Inferior parietal cortex (tissue), 1 donor: ENCODE measurements at regions not wholly inside any gene's neighbourhood (a gene's known extent, or its start where the extent isn't known, plus 50 kb on each side); places are given as distances from the start of the nearest gene placed in this dataset.

ENCODE experiments used
- DNase-seq: peaks from one replicate; pipeline ENCODE4 v3.0.0-alpha.2; 2016; ENCODE audit errors: extremely low spot score

DNA sequence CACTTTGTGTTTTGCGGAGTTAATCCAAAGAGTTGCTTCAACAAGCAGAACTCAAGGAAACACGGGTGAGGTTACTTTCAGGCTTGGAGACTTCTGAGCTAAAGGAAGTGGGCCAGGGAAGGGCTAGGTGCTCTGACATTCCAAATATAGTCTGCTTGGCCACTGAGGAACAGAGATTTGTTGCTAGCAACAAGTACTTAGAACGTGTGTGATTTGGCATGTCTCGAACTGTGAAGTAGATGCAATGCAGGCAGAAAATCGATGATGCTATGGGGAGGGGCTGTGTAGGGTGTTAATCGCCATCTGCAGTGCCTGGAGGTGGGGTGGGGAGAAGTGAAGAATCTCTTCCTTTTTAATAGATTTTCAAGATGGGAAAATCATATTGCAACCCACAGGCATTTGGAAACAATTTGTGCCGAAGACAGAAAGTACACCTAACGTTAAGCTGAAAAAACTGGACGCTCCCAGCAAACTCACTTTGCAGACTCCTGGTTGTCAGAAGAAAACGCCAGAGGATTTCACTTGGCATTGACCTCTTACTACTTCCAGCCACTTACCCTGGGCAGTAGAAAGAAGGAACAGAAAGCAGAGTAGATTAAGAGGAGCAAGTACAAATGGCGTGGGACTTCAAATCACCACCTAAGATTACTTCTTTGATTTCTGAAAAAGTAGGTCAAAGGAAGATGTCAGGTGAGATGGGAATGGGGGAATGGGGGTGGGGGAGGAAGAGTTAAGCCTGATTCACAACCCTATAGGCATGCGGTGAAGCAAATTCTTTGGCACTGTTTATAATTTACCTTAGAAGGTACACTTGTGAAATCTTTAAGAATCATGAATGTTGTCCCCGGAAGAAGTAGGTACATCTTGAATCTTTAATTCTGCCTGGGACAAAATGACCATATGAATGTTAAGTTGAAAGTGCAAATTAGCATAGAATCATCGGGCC, 314.1 kb downstream of the CD83 start:
- DNase-seq, result no peak

DNA sequence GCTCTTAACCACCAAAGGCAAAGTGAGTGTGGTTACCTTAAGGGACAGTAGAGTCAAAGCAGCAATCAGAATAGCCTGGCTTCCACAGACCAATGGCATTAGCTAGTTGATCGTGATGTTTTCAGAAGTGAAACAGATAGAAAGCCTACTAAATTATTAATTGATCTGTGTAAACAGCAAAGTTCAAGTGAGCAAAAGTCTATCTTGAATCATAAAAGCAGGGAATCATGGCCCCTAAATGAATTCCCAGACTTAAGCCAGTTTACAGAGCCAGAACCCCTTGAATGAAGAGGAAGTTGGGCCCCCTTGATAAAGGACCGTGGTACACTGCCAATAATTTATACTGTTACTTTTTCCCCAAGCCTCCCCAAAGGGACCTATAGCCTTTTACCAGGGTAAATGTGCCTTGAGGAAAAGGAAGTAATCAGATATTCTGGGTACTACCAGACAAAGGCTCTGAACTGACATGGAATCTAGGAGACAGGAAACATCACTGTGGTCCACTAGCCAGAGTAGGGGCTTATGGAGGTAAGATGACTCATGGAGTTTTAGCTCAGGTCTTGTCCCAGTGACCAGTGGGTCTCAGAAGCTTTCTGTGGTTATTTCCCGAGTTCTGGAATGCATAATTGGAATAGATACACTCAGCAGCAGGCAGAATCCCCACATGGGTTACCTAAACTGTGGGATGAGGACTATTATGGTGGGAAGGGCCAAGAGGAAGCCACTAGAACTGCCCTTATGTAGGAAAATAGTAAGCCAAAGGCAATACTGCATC, 317.5 kb downstream of the CD83 start:
- DNase-seq, result no peak

DNA sequence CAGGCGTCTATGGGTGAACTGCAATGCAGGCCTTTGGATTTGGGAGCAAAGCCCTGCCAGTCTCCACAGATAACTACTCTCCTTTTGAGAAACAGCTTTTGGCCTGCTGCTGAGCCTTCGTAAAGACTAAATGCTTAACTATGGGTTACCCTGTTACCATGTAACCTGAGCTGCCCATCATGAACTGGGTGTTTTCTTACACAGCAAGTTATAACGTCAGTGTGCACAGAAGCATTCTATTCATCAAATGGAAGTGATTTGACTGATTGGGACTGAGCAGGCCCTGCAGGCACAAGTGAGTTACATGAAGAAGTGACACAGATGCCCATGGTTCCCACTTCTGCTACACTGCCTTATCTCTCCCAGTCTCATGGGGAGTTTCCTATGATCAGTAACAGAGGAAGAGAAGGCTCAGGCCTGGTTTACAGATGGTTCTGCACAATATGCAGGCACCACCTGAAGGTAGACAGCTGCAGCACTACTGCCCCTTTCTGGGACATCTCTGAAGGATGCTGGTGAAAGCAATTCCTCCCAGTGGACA, 319.1 kb downstream of the CD83 start:
- no peak for DNase-seq

DNA sequence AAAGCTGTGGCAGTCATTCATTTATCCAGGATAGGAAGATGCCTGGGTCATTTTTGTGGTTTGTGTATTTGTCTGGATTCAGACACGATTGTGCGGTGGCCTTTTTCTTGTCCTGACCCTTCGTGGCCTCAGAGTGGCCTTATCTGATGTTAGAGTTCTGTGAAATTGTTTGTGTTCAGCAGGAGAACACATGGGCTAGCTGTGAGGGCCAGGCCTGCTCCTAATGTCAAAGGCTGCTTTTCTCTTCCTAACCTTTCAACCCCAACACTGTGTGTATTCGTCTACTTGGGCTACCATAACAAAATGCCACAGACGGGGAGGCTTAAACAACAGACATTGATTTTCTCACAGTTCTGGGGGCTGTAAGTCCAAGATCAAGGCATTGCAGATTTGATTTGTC, 321.8 kb downstream of the CD83 start:
- no peak for DNase-seq

DNA sequence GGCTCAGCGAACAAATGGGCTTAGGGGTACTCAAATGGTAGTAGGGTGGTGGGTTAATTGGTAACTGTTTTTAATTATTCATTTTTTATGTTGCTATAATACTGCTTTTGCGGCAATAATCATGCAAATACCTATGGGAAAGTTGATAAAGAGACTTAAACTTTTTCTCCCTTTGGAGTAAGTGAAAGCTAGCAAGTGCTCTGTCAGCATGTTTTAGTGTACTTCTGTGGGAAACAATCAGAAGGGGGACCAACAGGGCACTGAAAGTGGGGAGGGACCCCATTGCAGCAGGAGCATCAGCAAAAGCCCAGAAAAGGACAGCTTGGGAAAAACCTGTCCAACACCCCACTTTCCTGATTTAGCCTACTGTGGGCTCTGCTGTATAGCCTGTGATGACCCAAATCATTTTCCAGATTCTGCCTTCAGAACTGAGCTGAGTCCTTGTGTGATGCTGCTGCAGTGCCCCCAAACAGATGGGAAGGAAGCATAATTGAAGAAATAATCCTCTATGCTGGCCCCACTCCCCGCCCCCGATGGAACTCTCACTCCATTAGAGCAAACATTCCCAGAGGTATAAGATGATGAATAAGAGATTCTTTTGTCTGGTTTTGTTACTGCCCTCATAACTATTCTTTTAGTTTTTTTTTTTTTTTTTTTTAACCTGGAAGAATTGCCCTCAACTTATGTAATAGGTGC, 322.8 kb downstream of the CD83 start:
- no peak for DNase-seq

DNA sequence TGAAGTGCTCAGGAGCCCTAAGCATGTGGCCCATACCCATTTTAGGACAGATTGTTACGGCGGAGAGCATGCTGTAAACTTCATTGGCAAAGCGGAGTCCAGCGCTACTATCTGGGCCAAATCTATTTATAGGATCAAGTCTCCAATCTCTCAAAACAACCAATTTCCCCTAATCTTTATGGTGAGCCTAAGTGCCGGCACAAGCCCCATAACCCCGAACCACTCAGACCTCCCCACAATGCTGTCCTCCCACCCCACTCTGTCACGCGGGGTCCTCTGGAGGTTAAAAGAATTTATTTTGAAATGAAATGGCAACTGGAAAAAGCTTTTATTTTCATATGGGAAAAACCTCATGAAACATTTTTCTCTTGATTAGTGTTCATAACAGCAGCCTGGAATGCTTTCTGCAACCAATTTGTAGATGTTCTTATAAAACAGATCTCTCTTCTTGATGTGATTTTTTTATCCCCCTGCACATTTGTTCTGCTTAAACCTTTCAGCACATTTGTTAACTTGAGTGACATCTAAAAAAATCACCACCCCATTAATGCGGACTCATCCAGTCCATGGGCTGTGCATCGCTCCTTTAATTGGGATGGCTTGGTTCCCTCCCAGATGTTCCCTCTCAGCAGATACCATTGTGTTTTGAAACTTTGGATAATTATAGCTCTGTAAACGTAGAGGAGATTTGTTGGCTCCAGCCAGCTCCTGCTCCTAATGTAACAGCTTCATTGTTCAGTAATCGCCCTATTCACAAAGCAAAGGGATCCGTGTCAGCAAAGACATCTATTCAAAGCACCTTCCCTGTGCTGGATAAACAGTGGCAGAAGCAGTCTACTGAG, 323.6 kb downstream of the CD83 start:
- peak; percentile 23 for DNase-seq

DNA sequence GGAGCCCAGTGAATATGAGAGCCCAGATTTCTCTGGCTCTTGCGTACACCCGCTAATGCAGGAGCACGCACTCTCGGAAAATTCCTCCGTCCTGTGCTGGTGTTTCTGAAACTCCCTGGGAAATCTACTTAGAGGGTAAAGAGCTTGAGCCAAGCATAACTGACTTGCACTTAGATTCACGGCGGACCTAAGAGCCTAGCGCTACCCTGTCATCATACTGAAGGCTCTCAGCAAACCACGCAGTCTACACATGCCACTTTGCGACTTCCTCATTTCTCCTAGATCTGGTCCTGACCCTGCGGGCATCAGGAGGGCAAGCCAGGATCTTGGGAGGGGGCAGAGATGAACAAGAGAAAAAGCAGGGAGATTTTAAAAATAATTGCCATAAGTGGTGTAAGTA, 324.7 kb downstream of the CD83 start:
- no peak for DNase-seq

DNA sequence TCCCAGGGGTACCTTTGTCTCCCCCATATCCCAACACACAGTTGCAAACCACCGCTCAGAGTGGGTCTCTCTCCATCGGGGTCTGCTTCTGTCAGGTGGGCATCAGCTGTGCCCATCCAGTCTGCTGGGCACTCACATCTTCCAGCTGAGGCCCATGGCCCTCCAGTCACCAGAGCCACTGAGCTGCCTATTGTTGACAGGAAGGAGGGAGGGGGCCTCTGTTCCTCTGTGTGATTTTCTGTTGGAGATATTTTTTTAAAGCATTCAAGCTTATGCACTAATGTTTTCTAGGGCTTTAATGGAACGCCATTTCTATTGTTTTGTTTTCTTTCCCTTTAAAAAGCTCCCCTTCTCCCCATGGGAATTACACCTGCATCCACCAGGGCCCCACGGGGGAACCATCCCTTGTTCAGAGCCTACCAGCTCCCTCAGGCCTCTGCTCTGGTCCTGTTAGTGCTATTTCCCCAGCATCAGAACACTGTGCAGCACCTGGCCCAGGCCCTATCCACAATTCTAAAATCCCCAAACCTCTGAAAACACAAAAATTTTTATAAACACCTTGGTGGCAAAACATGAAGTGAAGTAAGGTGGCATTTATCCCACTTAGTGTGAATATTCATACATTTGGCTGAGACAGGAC, 326.2 kb downstream of the CD83 start:
- DNase-seq, result no peak

DNA sequence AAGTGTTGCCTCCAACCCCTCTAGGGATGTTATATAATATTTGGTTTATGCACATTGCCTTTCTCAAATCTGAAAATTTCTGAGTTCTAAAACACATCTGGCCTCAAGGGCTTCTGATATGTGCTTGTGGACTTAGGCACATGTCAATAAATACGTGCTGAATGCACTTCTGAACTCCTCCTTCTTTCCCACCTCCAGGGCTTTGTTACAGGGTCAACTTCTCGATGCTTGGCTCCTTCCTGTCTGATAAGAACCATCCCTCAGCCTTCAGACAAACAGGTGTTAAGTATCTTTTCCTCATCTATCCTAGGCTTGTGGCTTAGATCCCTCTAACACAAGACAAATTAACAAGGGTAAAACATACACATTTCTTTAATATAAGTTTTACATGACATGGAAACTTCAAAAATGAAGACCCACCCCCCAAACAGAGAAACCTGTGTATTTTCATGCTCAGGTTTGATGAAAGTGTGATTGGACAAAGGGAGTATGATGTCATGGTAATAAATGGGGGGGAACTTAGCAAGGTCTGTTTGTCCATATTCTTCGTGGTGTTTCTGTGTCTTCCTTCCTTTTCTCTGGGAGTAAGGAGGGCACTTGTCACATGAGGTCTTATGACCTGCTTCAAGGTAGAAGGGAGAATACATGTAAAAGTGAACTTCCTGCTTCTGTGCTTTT, 326.9 kb downstream of the CD83 start:
- DNase-seq, result no peak

DNA sequence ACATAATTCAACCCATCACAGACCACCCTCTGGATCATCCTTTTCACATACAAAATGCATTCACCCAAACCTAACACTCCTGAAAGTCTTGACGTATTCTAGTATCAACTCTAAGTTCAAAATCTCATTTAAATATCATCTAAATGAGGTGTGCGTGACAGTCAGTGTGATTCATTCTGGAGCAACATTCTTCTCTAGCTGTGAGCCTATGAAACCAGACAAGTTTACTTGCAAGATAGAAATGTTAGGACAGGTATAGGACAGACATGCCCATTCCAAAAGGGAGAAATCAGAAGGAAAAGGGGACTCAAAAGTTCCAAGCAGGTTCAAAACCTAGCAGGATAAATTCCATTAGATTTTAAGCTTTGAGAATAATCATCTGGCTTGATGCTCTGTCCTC, 329.7 kb downstream of the CD83 start:
- DNase-seq, result no peak

DNA sequence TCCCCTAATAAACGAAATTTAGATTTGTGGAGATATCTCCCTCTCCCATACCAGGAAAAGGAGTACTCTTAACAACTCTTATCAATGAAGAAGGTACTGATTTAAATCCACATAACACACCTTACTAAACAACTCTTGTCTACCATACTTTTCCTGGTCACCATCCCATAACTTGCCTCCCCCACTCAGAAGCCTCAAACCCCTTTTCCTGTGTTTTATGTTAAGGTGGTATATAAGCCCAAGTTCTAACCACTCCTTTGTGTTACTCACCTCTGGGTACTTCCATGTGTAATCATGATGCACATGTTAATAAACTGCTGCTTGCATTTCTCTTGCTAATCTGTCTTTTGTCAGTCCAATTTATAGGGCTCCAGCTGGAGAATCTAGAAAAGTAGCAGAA, 330.7 kb downstream of the CD83 start:
- DNase-seq, result no peak

DNA sequence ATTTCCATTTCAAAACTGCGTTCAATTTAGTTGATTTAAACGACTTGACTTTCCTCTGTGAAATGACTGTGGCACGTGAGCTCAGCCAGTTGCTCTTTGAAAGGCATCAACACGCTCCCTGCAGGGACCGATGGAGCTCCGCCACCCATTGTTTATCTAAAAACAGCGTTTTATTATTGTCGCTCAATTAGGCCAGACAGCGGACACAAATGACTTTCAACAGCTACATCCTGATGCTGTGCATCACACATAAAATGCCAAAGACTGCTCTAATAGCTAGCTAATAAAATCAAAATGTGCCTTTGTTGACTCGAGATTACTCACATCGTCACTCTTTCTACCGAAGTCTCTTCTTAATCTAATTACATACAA, 332.5 kb downstream of the CD83 start:
- DNase-seq, result peak; percentile 37

DNA sequence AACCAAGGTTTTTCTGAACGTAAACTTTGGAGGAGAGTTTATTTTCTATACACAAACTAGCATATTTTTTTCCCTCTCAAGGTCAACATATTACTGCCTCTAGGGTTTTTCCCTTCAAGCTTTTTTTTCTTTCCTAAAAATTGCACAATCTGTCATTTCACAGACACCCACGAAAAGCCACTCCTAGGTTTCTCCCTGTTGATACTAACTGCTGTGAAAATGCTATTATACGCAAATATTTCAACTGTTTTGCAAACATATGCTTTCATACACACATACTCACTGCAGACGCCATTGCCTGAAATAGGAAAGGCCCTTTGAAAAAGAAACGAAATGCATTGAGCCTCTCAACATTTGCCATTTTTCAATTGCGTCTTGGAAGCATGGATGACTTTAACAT, 333.0 kb downstream of the CD83 start:
- no peak for DNase-seq

DNA sequence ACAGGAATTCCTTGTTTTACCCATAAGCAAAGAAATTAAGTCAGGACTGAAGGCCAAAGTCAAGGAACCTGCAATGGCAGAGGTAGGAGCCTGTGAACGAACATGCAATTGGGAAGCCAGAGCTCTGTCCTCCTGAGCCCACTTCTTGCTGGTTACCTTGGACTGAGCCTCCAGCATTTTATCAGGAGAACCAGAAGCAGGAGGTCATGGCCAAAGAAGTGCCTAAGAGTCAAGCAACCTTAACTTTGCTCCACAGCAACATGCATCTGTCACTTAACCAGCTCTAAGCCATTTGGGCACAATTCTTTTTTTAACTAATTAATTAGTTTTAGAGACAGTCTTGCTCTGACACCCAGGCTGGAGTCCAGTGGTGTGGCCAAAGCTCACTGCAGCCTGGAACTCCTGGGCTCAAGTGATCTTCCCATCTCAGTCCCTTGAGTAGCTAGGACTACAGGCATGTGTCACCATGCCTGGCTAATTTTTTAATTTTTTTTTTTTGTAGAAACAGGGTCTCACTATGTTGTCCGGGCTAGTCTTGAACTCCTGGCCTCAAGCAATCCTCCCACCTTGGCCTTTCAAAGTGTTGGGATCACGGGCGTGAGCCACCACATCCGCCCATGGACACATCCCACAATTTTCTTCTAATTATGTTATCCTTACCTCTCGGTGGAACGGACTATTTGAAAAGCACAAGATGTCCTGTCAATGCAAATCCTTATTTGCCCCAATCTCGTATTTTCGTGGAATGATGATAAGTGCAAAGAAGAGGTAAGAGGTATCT, 334.2 kb downstream of the CD83 start:
- no peak for DNase-seq

DNA sequence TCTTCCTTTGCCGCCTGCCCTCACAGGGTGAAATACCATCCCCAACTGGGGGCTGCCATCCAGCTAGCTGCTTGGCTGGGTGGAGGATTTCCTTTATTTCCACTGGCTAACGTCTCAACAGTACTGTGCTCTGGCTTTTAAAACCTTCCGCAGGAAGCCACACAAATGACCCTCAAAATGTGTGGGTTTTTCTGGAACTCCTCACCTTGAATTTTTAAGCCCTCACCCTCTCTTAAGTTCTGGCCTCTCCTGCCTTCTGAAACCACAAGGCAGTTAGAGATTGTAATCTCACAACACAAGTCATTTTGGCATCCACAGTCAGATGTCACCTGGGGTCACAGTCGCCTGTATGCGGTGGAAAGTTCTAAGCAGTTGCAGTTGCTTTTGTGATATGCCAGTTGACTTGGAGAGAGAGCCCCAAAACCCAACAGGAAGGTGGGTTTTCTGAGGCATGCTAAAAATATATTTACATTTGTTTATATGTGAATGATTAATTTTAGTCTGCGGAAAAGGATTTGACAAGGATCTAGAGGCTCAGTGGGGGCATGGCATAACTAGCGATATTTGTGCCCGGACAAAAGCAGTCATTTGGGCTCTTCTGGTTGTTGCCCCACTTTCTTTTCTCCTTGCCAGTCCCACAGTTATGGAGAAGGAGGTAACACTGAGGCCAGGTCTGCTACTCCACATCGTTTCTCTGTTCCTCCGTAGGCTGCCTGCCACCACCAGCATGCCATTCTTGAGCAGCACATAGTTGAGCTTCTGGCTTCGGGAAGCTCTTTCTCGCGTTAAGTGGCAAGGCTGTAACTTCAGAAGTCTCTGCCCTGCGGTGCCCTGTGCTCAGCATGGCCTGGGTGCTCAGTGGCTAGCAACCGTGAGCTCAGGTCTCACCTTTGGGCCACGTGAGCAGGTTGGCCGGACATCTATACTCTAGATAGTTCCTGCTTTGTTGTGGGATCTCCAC, 335.3 kb downstream of the CD83 start:
- peak; percentile 14 for DNase-seq

DNA sequence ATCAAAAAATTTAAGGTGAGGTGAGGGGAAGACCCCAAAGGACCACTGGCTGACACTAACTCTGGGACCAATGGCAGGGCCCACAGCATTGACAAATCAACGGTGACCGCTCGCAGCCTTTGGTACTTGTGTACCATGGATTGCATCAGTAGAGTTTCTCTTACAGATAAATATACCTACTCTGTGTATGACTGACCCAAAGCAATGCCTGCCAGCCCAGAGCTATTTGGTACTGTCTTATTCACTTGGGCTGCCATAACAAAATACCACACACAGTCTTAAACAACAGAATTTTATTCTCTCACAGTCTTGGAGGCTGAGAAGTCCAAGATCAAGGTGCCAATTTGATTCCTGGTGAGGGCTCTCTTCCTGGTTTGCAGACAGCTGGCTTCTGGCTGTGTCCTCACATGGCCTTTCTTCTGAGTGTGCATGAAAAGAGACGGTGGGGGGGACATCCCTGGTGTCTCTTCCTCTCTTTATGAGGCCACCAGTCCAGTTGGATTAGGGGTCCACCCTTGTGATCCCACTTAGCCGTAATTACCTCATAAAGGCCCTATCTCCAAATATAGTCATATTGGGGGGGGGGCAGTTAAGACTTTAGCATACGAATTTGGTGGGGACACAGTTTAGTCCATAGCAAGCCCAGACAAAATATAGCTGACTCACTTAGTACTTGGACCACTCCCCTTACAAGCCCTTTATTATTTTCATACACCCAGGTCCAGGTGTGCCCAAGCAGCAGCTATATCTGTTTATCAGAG, 336.3 kb downstream of the CD83 start:
- DNase-seq, result no peak

DNA sequence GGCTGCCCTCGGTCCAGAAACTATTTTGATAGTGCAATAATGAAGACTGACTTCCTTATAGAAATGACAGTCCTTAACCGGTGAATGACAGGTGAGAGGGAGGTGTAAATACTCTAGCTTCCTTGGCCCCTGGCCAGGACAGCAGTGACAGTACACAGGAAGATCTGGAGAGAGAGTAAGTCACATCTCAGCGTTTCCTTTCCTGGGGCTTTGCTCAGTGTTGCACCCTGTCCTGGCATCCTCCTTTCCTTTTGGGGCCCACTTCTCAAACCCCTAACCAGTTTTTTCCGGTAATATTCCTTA, 336.9 kb downstream of the CD83 start:
- DNase-seq, result no peak

DNA sequence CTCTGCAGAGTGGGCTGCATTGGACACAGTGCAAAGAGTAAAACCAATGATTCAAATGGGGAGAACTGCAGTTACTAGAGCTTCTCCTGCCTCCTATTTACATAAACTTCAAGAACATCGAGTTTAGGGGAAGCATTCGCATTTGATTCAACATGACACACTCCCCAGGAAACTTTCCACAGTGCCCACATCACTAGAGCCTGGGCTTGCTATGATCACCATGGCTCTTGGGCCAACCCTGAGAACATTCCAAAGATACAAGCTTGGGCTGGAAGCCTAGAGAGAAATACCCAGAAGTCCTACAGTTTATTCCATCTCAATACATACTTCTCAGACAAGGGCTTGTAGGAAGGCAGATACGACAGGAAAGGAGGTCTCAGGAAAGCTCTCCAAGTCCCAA, 337.9 kb downstream of the CD83 start:
- DNase-seq, result no peak
